Duodenal mucosa (tissue), 2 donors: ENCODE measurements at regions not wholly inside any gene's neighbourhood (a gene's known extent, or its start where the extent isn't known, plus 50 kb on each side); places are given as distances from the start of the nearest gene placed in this dataset.

Experiments used
- H3K27ac ChIP-seq: one replicate; pipeline ENCODE4 v1.7.0; 2013; ENCODE audit warnings: low read depth, low read length
- H3K27me3 ChIP-seq, 2 donors: one replicate each; pipeline ENCODE4 v1.7.0; 2013; ENCODE audit warnings: low read length in 2 of 2, control low read depth in 1 of 2; ENCODE audit not compliant: insufficient read depth in 2 of 2, control insufficient read depth in 1 of 2
- H3K36me3 ChIP-seq, 2 donors: one replicate each; pipeline ENCODE4 v1.7.0; 2013; ENCODE audit warnings: low read length in 2 of 2, control low read depth in 1 of 2; ENCODE audit not compliant: insufficient read depth in 2 of 2, control insufficient read depth in 1 of 2
- H3K4me1 ChIP-seq, 2 donors: one replicate each; pipeline ENCODE4 v1.7.0; 2013; ENCODE audit warnings: low read length in 2 of 2, control low read depth in 1 of 2; ENCODE audit not compliant: insufficient read depth in 2 of 2, control insufficient read depth in 1 of 2
- H3K4me3 ChIP-seq, 2 donors: one replicate each; pipeline ENCODE4 v1.7.0; 2013; ENCODE audit warnings: low read length in 2 of 2, low read depth in 1 of 2
- H3K9ac ChIP-seq, 2 donors: one replicate each; pipeline ENCODE4 v1.7.0; 2013; ENCODE audit warnings: low read length in 2 of 2, low read depth in 1 of 2
- H3K9me3 ChIP-seq, 2 donors: one replicate each; pipeline ENCODE4 v1.7.0; 2013; ENCODE audit warnings: low read length in 2 of 2, control low read depth in 1 of 2; ENCODE audit not compliant: control insufficient read depth in 1 of 2

- H3K27me3 ChIP-seq = peaks cover 4 to 19% of the 10 kb centered on the region in 2 donors
- H3K9me3 ChIP-seq = no peaks in the 10 kb centered on the region
- no peaks in the 10 kb centered on the region for H3K4me1 ChIP-seq
- H3K36me3 ChIP-seq = no peaks in the 10 kb centered on the region
- H3K4me3 ChIP-seq = no peak overlapping the region
- H3K9ac ChIP-seq = no peak overlapping the region
- H3K27ac ChIP-seq = no peak overlapping the region
Measured at GRCh38 chr6:28748192-28748591, 175.6 kb downstream of the TRIM27 start.

- H3K4me3 ChIP-seq = no peak overlapping the region
- H3K27ac ChIP-seq = no peak overlapping the region
- no peak overlapping the region for H3K9ac ChIP-seq
- no peaks in the 10 kb centered on the region for H3K4me1 ChIP-seq
- H3K36me3 ChIP-seq = no peaks in the 10 kb centered on the region
- H3K27me3 ChIP-seq = peaks cover 4 to 14% of the 10 kb centered on the region in 2 donors
- H3K9me3 ChIP-seq = no peaks in the 10 kb centered on the region
Measured at GRCh38 chr6:28750926-28751458, 172.8 kb downstream of the TRIM27 start.

- no peaks in the 10 kb centered on the region for H3K9me3 ChIP-seq
- no peak overlapping the region for H3K27ac ChIP-seq
- peaks cover 4 to 14% of the 10 kb centered on the region in 2 donors for H3K27me3 ChIP-seq
- H3K9ac ChIP-seq = no peak overlapping the region
- no peak overlapping the region for H3K4me3 ChIP-seq
- H3K4me1 ChIP-seq = no peaks in the 10 kb centered on the region
- no peaks in the 10 kb centered on the region for H3K36me3 ChIP-seq
Measured at GRCh38 chr6:28751514-28751913, 172.3 kb downstream of the TRIM27 start.

GRCh38 chr6:28751963-28752350 is 171.8 kb downstream of the TRIM27 start:
- no peak overlapping the region for H3K4me3 ChIP-seq
- no peak overlapping the region for H3K27ac ChIP-seq
- no peaks in the 10 kb centered on the region for H3K4me1 ChIP-seq
- H3K27me3 ChIP-seq = peaks cover 4 to 13% of the 10 kb centered on the region in 2 donors
- no peaks in the 10 kb centered on the region for H3K36me3 ChIP-seq
- H3K9me3 ChIP-seq = no peaks in the 10 kb centered on the region
- H3K9ac ChIP-seq = no peak overlapping the region

- Histone ChIP-seq H3K4me3 (no peak overlapping the region), H3K4me1 (no peaks in the 10 kb centered on the region), H3K9ac (no peak overlapping the region), H3K27me3 (peaks cover 3 to 6% of the 10 kb centered on the region in 2 donors), H3K9me3 (no peaks in the 10 kb centered on the region), H3K36me3 (no peaks in the 10 kb centered on the region), H3K27ac (no peak overlapping the region)
Measured at GRCh38 chr6:28757429-28758045, 166.2 kb downstream of the TRIM27 start.

GRCh38 chr6:28758046-28758817 is 165.6 kb downstream of the TRIM27 start:
- Histone ChIP-seq H3K36me3 (no peaks in the 10 kb centered on the region), H3K9ac (no peak overlapping the region), H3K4me1 (no peaks in the 10 kb centered on the region), H3K27me3 (peaks cover 3 to 6% of the 10 kb centered on the region in 2 donors), H3K9me3 (no peaks in the 10 kb centered on the region), H3K4me3 (no peak overlapping the region), H3K27ac (no peak overlapping the region)

- no peaks in the 10 kb centered on the region for H3K9me3 ChIP-seq
- H3K27me3 ChIP-seq = peaks cover 3 to 6% of the 10 kb centered on the region in 2 donors
- no peaks in the 10 kb centered on the region for H3K36me3 ChIP-seq
- no peaks in the 10 kb centered on the region for H3K4me1 ChIP-seq
- no peak overlapping the region for H3K4me3 ChIP-seq
- no peak overlapping the region for H3K9ac ChIP-seq
- no peak overlapping the region for H3K27ac ChIP-seq
Measured at GRCh38 chr6:28758818-28759235, 165.0 kb downstream of the TRIM27 start.

GRCh38 chr6:28764014-28764723 is 159.6 kb downstream of the TRIM27 start:
- Histone ChIP-seq H3K27ac (no peak overlapping the region), H3K9ac (no peak overlapping the region), H3K4me1 (no peaks in the 10 kb centered on the region), H3K27me3 (peaks cover 30 to 51% of the 10 kb centered on the region in 2 donors), H3K36me3 (no peaks in the 10 kb centered on the region), H3K9me3 (no peaks in the 10 kb centered on the region), H3K4me3 (no peak overlapping the region)

GRCh38 chr6:28764761-28765282 is 159.0 kb downstream of the TRIM27 start:
- Histone ChIP-seq H3K27ac (no peak overlapping the region), H3K4me3 (no peak overlapping the region), H3K4me1 (no peaks in the 10 kb centered on the region), H3K9me3 (no peaks in the 10 kb centered on the region), H3K36me3 (no peaks in the 10 kb centered on the region), H3K9ac (no peak overlapping the region), H3K27me3 (peaks cover 36 to 57% of the 10 kb centered on the region in 2 donors)

- H3K4me1 ChIP-seq = no peaks in the 10 kb centered on the region
- H3K27ac ChIP-seq = no peak overlapping the region
- H3K36me3 ChIP-seq = no peaks in the 10 kb centered on the region
- no peaks in the 10 kb centered on the region for H3K9me3 ChIP-seq
- H3K4me3 ChIP-seq = no peak overlapping the region
- no peak overlapping the region for H3K9ac ChIP-seq
- peaks cover 40 to 65% of the 10 kb centered on the region in 2 donors for H3K27me3 ChIP-seq
Measured at GRCh38 chr6:28765978-28766351, 157.8 kb downstream of the TRIM27 start.
